ENCODE measurements at regions not wholly inside any gene's neighbourhood (a gene's known extent, or its start where the extent isn't known, plus 50 kb on each side); places are given as distances from the start of the nearest gene placed in this dataset.

DNA sequence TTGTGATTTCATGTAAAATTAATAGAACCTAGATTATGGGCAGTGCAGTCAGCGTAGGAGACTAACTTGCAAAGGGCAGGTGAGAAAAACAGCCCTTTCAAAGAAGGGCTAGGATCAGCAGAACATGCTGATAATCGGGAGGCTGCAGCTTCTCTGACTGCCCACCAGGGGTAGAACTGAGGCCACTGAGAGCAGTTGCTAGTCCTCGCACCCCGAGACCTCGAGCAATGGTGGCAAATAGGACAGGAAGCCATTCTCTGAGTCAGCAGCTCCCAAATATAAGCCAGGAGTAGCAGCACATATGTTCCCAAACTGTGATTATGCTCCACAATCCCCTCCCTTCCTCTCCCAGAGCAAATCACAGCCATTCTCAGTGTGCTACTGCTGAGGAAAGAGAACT, 186.5 kb downstream of the MSL3 start:
- Histone ChIP-seq H3K4me1 (no peaks in the 10 kb centered on the region), H3K9me3 (no peaks in the 10 kb centered on the region), H3K4me3 (no peak overlapping the region), H3K27me3 (no peaks in the 10 kb centered on the region), H3K36me3 (ENCODE audit: low read depth, missing control alignments) (no peaks in the 10 kb centered on the region), H3K27ac (no peak overlapping the region)
- peak; percentile 27 for DNase-seq
- 33 to 37% methylated on average over 5 of the region's 5 CpGs for whole genome bisulfite sequencing, 2 donors
- TF ChIP-seq, protein P1, sequence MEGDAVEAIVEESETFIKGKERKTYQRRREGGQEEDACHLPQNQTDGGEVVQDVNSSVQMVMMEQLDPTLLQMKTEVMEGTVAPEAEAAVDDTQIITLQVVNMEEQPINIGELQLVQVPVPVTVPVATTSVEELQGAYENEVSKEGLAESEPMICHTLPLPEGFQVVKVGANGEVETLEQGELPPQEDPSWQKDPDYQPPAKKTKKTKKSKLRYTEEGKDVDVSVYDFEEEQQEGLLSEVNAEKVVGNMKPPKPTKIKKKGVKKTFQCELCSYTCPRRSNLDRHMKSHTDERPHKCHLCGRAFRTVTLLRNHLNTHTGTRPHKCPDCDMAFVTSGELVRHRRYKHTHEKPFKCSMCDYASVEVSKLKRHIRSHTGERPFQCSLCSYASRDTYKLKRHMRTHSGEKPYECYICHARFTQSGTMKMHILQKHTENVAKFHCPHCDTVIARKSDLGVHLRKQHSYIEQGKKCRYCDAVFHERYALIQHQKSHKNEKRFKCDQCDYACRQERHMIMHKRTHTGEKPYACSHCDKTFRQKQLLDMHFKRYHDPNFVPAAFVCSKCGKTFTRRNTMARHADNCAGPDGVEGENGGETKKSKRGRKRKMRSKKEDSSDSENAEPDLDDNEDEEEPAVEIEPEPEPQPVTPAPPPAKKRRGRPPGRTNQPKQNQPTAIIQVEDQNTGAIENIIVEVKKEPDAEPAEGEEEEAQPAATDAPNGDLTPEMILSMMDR (IDR thresholded peaks at IDR 0.05) = peak in 1 of 3 experiments; percentile 8
- no peak for TF ChIP-seq POLR2A (IDR thresholded peaks at IDR 0.05)
- intact Hi-C loops (cut with DNase I; ENCODE audit: low total_unique reads) = no loop called here

DNA sequence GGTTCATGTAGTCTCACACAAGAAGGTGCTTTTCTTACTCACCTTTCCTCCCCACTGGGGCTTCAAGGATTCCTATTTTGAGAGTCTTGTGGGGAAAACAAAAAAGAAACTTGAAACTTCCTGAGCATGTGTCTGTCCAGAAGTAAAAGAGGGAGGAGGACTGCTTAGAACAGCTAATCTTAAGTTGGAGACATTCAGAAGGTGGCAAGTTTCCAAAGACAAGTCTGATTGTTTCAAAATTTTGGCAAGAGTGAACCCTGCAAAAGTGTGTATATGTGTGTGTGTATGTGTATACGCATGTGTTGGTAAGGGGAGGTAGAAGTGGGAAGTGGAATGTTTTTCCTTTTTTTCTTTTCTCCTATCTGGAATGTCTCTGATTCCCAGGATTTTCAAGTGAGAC, 189.0 kb upstream of the FRMPD4 start:
- DNase-seq = no peak
- TF ChIP-seq, protein P1 (IDR thresholded peaks at IDR 0.05) = no peak
- TF ChIP-seq POLR2A (IDR thresholded peaks at IDR 0.05) = no peak
- 50 to 56% methylated on average over 1 of the region's 1 CpG for WGBS, 2 donors
- H3K27ac ChIP-seq = no peak overlapping the region
- H3K4me3 ChIP-seq = no peak overlapping the region
- H3K4me1 ChIP-seq = no peaks in the 10 kb centered on the region
- no peaks in the 10 kb centered on the region for H3K27me3 ChIP-seq
- no peaks in the 10 kb centered on the region for H3K36me3 ChIP-seq (ENCODE audit: low read depth, missing control alignments)
- H3K9me3 ChIP-seq = no peaks in the 10 kb centered on the region
- intact Hi-C loops (cut with DNase I; ENCODE audit: low total_unique reads) = no loop called here

DNA sequence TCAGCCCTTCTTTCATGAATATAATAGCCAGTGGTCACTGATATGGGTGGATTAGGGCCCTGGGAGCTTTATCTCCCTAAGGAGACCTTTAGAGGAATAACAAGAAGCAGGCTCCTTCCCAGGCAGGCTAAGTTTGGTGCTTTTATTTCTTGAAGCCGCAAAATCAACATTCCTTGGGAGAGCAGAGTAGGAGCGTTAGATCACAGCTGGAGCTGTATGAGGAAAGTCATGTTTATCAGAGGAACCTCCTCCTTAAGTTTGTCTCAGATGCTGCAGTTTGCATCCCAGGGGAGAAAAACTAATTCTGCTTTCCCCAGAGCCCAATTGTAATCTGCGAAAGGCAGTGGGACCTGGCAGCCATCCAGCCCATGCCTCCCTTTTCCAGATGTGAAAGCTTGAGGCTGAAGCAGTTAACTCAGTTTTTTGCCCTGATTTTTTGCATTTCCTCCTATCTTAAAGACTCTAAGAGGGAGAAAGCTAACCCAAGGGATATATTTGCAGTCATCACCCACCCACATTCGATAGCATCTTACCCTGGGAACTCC, 186.0 kb upstream of the FRMPD4 start:
- no peaks in the 10 kb centered on the region for H3K27me3 ChIP-seq
- no peaks in the 10 kb centered on the region for H3K36me3 ChIP-seq (ENCODE audit: low read depth, missing control alignments)
- no peak for DNase-seq
- H3K4me3 ChIP-seq = no peak overlapping the region
- no peaks in the 10 kb centered on the region for H3K9me3 ChIP-seq
- WGBS, 2 donors = 43 to 44% methylated on average over 4 of the region's 4 CpGs
- intact Hi-C loops (cut with DNase I; ENCODE audit: low total_unique reads) = no loop called here
- no peaks in the 10 kb centered on the region for H3K4me1 ChIP-seq
- TF ChIP-seq POLR2A (IDR thresholded peaks at IDR 0.05) = no peak
- TF ChIP-seq, protein P1 (IDR thresholded peaks at IDR 0.05) = no peak
- no peak overlapping the region for H3K27ac ChIP-seq

DNA sequence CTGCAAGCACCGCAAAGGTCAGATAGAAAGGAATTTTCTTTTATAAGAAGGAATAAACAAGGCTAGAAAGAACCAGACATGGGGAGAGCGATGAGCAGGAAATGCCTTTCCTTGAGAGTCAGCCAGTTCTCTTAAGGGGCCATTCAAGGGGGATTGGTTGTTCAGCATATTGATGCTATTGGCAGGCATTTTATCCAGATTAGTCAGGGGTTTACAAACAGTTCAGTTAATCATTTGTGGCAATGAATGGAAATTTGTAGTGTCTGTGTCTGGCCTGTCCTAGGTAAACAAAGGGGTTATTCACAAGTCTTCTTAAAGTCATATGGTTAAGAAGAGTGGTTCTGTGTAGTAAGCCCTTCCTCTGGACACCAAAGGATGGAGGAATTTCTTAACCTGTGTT, 184.7 kb upstream of the FRMPD4 start:
- intact Hi-C loops (cut with DNase I; ENCODE audit: low total_unique reads) = no loop called here
- DNase-seq = no peak

DNA sequence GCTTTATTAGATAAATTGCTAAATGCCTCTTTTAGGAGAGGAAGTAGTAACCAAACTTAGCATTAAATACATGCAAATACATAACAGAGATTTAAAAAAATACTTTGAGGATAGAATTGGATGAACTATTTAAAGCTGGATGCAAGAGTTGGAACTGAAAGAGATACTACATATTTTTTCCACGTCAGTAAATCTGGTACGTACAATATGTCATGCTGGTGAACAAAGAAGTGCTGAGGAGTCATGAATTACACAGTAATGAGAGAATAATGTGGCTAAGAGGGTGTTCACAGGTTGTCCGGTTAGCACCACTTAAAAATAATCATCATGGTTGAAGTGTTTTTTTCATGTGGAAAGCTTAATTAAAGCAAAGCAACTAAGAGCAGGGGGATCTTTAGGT, 184.1 kb upstream of the FRMPD4 start:
- no peak for DNase-seq
- 83 to 91% methylated on average over 3 of the region's 3 CpGs for WGBS, 2 donors
- Histone ChIP-seq H3K4me3 (no peak overlapping the region), H3K4me1 (no peaks in the 10 kb centered on the region), H3K27me3 (no peaks in the 10 kb centered on the region), H3K36me3 (ENCODE audit: low read depth, missing control alignments) (no peaks in the 10 kb centered on the region), H3K27ac (no peak overlapping the region), H3K9me3 (no peaks in the 10 kb centered on the region)
- no peak for TF ChIP-seq POLR2A (IDR thresholded peaks at IDR 0.05)
- TF ChIP-seq, protein P1 (IDR thresholded peaks at IDR 0.05) = no peak
- intact Hi-C loops (cut with DNase I; ENCODE audit: low total_unique reads) = no loop called here

More for the DNA sequence above, 184.7 kb upstream of the FRMPD4 start:
- H3K9me3 ChIP-seq = no peaks in the 10 kb centered on the region
- H3K4me3 ChIP-seq = no peak overlapping the region
- no peaks in the 10 kb centered on the region for H3K4me1 ChIP-seq
- no peak overlapping the region for H3K27ac ChIP-seq
- H3K36me3 ChIP-seq (ENCODE audit: low read depth, missing control alignments) = no peaks in the 10 kb centered on the region
- H3K27me3 ChIP-seq = no peaks in the 10 kb centered on the region
- no peak for TF ChIP-seq POLR2A (IDR thresholded peaks at IDR 0.05)
- TF ChIP-seq, protein P1 (IDR thresholded peaks at IDR 0.05) = no peak
- 49 to 52% methylated on average over 2 of the region's 2 CpGs for WGBS, 2 donors
